H1 (cell line): ENCODE measurements at regions not wholly inside any gene's neighbourhood (a gene's known extent, or its start where the extent isn't known, plus 50 kb on each side); places are given as distances from the start of the nearest gene placed in this dataset.

Experiments
- CHD7 ChIP-seq: fragments of 300-600 bp; sonication (generic); IDR thresholded peaks from 2 replicates; pipeline ENCODE4 v1.7.1; 2012; ENCODE audit warnings: low read length, moderate library complexity, mild to moderate bottlenecking, inconsistent platforms; ENCODE audit not compliant: insufficient replicate concordance
- SP1 ChIP-seq: IDR thresholded peaks from 2 replicates; pipeline ENCODE4 v1.6.1; 2011; ENCODE audit warnings: low read depth, low read length
- ZNF274 ChIP-seq: IDR thresholded peaks from 2 replicates; pipeline ENCODE4 v1.7.0; 2012; ENCODE audit warnings: low read length, borderline replicate concordance; ENCODE audit errors: extremely low read depth

GRCh38 chr22:49240016-49240380 lies 587.7 kb downstream of the BRD1 start (continued):
- TF ChIP-seq CHD7 (no peak), ZNF274 (no peak), SP1 (no peak)
